ENCODE measurements at regions not wholly inside any gene's neighbourhood (a gene's known extent, or its start where the extent isn't known, plus 50 kb on each side); places are given as distances from the start of the nearest gene placed in this dataset.
"Not testable (repeated sequence)": the region's sequence is repeated elsewhere in the genome, so short reads cannot be mapped to it uniquely, and the experiment has no call there.

DNA sequence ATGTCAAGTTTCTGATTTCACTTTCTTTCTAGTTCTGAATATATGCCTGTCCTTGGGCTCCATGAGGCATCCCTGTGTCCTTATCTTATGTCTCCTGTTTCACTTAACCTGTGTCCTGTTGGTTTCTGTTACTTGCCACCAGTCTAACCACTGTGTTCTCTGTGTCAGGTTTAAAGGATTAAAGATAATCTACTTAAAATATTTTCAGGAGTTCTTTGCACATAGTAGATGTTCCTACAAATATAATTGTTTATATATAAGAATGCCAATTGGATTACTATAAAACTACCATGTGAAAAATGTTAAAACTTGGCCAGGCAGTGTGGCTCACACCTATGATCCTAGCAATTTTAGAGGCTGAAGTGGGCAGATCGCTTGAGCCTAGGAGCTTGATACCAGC is 406.4 kb downstream of the CCER1 start:
- no peak for DNase-seq
- in situ Hi-C loops (cut with HindIII; ENCODE audit: low pct_ligation_motif_present, low pct_unique_long_range_greater_than_20kb, low sequenced_read_pairs), result no loop called here

DNA sequence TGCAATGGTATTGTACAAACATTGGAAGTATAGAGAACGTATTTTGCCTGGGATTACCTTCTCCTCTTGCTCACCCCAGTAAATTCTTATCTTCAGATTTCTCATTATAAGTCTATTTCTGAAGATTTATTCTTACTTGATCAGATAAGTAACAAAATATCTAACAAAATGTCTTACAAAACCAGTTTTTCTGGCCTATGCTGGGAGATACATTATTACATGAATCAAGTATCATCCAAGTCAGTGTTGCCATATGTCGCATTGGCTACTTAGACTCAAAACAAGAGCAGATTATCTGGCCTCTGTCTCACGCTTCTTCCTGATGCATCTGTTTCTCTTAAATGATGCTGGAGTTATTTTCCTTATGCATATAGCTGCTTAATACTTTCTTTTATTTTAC is 408.5 kb downstream of the CCER1 start:
- in situ Hi-C loops (cut with HindIII; ENCODE audit: low pct_ligation_motif_present, low pct_unique_long_range_greater_than_20kb, low sequenced_read_pairs), result no loop called here
- no peak for DNase-seq

- no peak for DNase-seq
- in situ Hi-C loops (cut with HindIII; ENCODE audit: low pct_ligation_motif_present, low pct_unique_long_range_greater_than_20kb, low sequenced_read_pairs), result no loop called here
Measured at GRCh38 chr12:90543841-90544240, 411.1 kb downstream of the CCER1 start.

DNA sequence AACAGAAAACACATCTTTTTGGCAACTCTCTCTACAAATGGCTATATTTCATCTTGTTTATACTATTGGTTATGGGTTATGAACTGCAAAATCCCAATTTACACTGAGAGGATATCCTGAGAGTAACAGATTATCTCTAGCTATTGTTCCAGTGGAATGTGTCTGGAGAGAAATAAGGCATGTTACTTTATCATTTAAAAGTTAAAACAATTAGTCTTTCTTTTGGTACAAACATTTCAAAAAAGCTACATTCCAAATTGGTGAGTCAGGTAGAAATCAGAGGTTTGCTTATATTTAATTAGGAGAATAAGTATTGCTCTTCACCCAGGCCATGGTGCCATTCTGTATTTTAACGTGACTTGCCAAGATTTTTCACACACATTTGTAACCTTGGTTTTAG is 411.6 kb downstream of the CCER1 start:
- in situ Hi-C loops (cut with HindIII; ENCODE audit: low pct_ligation_motif_present, low pct_unique_long_range_greater_than_20kb, low sequenced_read_pairs), result no loop called here
- no peak for DNase-seq

- DNase-seq; in situ Hi-C loops (cut with HindIII; ENCODE audit: low pct_ligation_motif_present, low pct_unique_long_range_greater_than_20kb, low sequenced_read_pairs): not testable (repeated sequence)
Measured at GRCh38 chr12:90542852-90543251, 412.1 kb downstream of the CCER1 start.

DNA sequence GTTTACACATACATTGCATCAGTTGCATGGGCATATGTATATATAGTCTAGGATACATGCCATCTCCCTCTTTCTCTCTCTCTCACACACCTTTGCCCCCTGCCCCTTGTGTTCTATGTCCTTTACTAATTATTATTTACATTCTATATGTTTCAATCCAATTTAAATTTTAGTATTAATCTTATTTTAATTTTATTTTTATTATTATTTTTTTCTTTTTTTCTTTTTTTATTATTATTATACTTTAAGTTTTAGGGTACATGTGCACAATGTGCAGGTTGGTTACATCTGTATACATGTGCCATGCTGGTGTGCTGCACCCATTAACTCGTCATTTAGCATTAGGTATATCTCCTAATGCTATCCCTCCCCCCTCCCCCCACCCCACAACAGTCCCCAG is 421.1 kb downstream of the CCER1 start:
- DNase-seq; in situ Hi-C loops (cut with HindIII; ENCODE audit: low pct_ligation_motif_present, low pct_unique_long_range_greater_than_20kb, low sequenced_read_pairs): not testable (repeated sequence)

DNA sequence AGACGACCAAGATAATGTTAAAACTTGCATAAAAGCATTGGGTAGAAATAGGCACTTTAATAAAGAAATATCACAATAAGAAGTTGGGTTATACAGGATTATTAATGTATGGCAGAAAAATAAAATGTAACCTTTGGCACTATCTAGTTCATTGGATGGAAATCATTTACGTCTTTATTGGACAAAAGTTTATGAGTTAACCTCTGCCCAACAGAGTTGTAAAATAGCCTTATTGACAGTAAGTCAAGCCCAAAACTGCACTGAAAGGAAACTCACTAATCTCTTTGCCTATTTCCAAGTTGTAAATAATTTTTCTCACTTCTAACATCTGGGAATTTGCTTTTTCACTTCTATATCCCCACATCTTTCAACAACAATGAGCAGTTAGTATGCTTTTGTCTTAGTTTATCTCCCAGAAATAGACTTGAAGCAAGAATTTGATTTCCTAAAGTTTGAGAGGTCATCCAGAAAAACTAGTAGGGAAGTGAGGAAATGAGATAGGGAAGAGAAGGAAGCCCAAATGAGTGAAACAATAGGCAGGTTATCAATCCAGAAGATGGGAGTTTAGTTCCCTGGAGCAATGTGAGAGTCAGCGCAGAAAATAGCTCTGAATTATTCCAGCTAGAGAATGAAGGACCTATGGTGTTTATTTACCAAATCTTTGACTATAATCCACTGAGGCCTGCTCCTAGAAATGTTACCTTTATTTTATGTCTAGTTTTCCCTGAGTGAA is 434.8 kb downstream of the CCER1 start:
- in situ Hi-C loops (cut with HindIII; ENCODE audit: low pct_ligation_motif_present, low pct_unique_long_range_greater_than_20kb, low sequenced_read_pairs), result no loop called here
- no peak for DNase-seq

- no peak for DNase-seq
- in situ Hi-C loops (cut with HindIII; ENCODE audit: low pct_ligation_motif_present, low pct_unique_long_range_greater_than_20kb, low sequenced_read_pairs), result no loop called here
Measured at GRCh38 chr12:90519285-90519684, 435.7 kb downstream of the CCER1 start.

DNA sequence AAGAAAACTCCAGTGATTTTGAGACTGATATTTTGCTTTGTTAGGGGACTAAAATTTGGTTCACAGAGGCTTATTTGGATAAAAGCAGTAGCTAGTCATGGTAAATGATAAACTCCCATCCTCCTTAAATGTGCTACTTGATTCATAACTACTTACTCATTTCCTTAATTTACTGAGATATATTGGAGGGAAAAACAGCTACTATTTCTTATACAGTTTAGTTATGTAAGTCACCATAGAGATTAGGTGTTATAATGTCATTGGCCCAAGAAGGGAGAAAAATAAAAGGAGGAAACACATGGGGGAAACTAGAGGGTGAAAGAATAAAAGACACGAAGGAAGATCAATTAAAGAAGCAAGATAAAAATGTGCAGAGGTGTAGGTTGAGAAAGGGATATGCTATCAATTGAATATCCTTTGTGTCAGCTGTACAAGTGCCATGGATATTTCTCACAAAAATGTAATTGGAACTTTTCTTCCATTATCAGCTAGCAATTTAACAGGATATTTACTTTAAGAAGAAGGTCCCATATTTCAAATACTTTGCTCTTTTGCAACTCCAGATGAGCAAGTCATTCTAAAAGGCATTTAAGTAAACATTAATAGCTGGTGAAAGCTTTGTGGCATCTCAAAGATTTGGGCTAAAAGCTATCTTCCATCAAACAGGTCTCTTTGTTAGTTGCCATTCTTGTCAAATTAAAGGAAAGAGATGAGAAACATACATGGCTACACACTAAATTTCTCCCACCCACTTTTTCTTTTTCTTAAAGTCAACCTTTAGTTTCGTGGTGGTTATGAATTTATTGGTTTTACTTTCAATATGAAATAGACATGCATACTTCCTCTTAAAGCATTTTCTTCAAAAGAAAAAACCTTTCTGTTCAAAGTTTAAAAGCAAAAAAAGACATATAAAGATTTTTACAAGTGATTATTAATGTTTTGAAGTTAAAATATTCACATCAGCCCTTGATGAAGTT is 439.5 kb downstream of the CCER1 start:
- in situ Hi-C loops (cut with HindIII; ENCODE audit: low pct_ligation_motif_present, low pct_unique_long_range_greater_than_20kb, low sequenced_read_pairs), result no loop called here
- no peak for DNase-seq

DNA sequence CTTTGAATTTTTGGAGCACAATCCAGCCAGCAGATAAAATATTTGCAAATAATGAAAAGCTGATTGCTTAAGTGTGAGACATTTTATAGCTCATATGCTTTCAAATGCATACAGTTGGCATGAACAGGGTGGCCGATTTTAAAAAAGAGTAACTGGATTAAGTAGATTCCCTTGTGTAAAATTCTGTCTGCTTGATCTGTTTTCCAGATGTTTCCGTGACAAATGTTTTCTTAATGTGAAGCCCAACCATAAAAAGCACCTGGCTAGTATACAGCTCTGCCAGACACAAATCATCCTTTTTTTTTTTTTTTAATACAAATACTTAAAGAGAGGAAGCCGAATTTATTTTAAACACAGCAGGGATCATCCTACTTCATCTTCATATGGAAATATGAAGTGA is 440.7 kb downstream of the CCER1 start:
- DNase-seq, result no peak
- in situ Hi-C loops (cut with HindIII; ENCODE audit: low pct_ligation_motif_present, low pct_unique_long_range_greater_than_20kb, low sequenced_read_pairs), result no loop called here

- DNase-seq, result no peak
- in situ Hi-C loops (cut with HindIII; ENCODE audit: low pct_ligation_motif_present, low pct_unique_long_range_greater_than_20kb, low sequenced_read_pairs), result no loop called here
Measured at GRCh38 chr12:90512518-90512917, 442.5 kb downstream of the CCER1 start.

DNA sequence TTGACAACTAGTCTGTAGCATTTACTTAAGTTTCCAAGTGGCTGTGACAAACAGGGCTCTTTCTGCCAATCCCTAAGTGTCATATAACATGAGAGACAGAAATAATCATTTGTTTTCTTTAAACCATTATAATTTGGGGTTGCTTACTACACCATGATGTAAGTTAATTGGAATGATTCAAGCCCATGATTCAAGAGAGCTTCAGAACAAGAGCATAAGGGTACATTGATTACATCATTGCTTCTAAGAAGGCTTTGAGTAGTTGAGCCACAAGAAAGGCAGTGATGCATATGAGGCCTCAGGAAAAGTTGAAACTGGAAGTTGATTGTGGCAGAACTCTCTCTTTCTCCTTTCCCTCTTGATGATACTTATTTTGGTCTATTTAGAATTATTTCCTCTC is 444.0 kb downstream of the CCER1 start:
- in situ Hi-C loops (cut with HindIII; ENCODE audit: low pct_ligation_motif_present, low pct_unique_long_range_greater_than_20kb, low sequenced_read_pairs), result no loop called here
- DNase-seq, result no peak

- in situ Hi-C loops (cut with HindIII; ENCODE audit: low pct_ligation_motif_present, low pct_unique_long_range_greater_than_20kb, low sequenced_read_pairs), result no loop called here
- DNase-seq, result no peak
Measured at GRCh38 chr12:90504806-90505205, 450.2 kb downstream of the CCER1 start.

DNA sequence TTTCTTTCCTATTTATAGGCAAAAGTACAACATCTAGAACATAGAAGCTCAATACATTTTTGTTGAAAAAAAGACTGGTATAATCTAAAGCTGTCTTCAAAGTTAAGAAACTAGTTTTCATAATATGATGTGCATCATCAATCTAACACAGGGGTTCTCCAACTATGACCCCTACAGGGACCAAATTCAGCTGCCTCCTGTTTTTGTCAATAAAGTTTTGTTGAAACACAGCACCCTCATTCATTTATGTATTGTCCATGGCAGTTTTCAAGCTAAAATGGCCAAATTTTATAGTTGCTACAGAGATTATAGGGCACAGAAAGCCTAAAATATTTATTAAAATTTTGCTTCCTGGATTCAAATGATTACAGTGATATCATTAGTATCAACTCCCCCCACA is 452.9 kb downstream of the CCER1 start:
- in situ Hi-C loops (cut with HindIII; ENCODE audit: low pct_ligation_motif_present, low pct_unique_long_range_greater_than_20kb, low sequenced_read_pairs), result no loop called here
- no peak for DNase-seq

DNA sequence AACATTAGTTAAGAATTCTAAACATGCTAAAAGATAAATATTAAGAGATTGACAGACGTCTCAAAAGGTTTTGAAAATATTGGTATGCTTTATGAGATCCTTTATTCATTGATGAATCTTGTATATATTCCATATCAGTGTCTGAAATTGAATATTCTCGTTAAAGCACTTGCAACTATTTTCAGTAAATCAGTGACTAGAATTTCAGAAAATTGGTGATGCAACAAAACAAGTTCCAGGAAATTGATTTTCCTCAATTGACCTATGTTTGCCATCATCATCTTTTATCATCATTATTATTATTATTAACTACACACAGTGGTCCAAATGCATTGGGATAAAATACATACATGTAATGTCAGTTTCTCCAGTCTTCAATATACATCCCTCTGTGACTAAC is 453.6 kb downstream of the CCER1 start:
- no peak for DNase-seq
- in situ Hi-C loops (cut with HindIII; ENCODE audit: low pct_ligation_motif_present, low pct_unique_long_range_greater_than_20kb, low sequenced_read_pairs), result no loop called here

GRCh38 chr12:90499795-90500194 is 455.2 kb downstream of the CCER1 start:
- in situ Hi-C loops (cut with HindIII; ENCODE audit: low pct_ligation_motif_present, low pct_unique_long_range_greater_than_20kb, low sequenced_read_pairs), result no loop called here
- DNase-seq, result no peak

- DNase-seq, result no peak
- in situ Hi-C loops (cut with HindIII; ENCODE audit: low pct_ligation_motif_present, low pct_unique_long_range_greater_than_20kb, low sequenced_read_pairs), result no loop called here
Measured at GRCh38 chr12:90497923-90498545, 456.9 kb downstream of the CCER1 start.

DNA sequence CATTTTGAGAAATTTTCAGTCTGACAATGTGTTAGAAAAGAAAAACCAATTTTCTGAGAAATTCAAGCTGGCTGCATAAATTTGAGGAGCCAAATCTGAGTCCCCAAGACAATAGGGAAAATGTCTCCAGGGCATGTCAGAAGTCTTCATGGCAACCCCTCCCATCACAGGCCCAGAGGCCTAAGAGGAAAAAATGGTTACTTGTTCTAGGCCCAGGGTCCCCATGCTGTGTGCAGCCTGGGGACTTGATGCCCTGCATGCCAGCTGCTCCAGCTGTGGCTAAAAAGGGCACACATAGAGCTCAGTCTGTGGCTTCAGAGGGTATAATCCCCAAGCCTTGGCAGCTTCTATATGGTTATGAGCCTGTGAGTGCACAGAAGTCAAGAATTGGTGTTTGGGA is 464.6 kb downstream of the CCER1 start:
- in situ Hi-C loops (cut with HindIII; ENCODE audit: low pct_ligation_motif_present, low pct_unique_long_range_greater_than_20kb, low sequenced_read_pairs), result no loop called here
- DNase-seq, result no peak

GRCh38 chr12:90489141-90489540 is 465.8 kb downstream of the CCER1 start:
- DNase-seq, result no peak
- in situ Hi-C loops (cut with HindIII; ENCODE audit: low pct_ligation_motif_present, low pct_unique_long_range_greater_than_20kb, low sequenced_read_pairs), result no loop called here

Data from ACHN (cell line).